ENCODE measurements at regions not wholly inside any gene's neighbourhood (a gene's known extent, or its start where the extent isn't known, plus 50 kb on each side); places are given as distances from the start of the nearest gene placed in this dataset.

GRCh38 chr5:135761746-135762145 lies 72.7 kb upstream of the SLC25A48 start:
- peak overlapping the region; percentile 25; the same call in 1 of the 2 replicates for H4K8ac ChIP-seq (ENCODE audit: extremely low read depth, insufficient read depth, low read length)
- no peak overlapping the region for H3K18ac ChIP-seq (ENCODE audit: extremely low read depth, low read length)
- CTCF ChIA-PET (ENCODE audit: partially characterized antibody): no interaction called here
- H3K4me2 ChIP-seq (ENCODE audit: insufficient read depth in 1 of 2, low read depth in 2 of 2, low read length in 2 of 2): no peak overlapping the region
- H2BK15ac ChIP-seq (ENCODE audit: low read length): no peak overlapping the region
- no peak overlapping the region for H4K5ac ChIP-seq (ENCODE audit: insufficient read length, low read depth, low read length)
- H2BK20ac ChIP-seq (ENCODE audit: low read length): no peak overlapping the region
- POLR2A ChIA-PET (ENCODE audit: partially characterized antibody): no interaction called here
- no peak overlapping the region for H3K4ac ChIP-seq (replicated peaks; ENCODE audit: insufficient read length, low read depth, low read length)
- H2BK5ac ChIP-seq (ENCODE audit: low read depth, low read length): no peak overlapping the region
- H3K23me2 ChIP-seq (ENCODE audit: low read depth, low read length): peaks cover 5% of the 10 kb centered on the region; the same call in 1 of the 2 replicates
- 66% methylated on average over 6 of the region's 6 CpGs; no CpG with 5 or more reads in 1 of the 2 experiments for WGBS, 2 experiments (ENCODE audit: extremely low coverage in 1 of 2, insufficient coverage in 1 of 2, insufficient read length in 1 of 2, insufficient replicate concordance in 2 of 2, low coverage in 1 of 2, low lambda C conversion rate in 2 of 2, missing lambda C conversion rate in 1 of 2)
- no peak for DNase-seq (ENCODE audit: low read depth in 1 of 2, low spot score in 2 of 2)
- no peaks in the 10 kb centered on the region for H3K4me1 ChIP-seq (replicated peaks in 1 of 4; ENCODE audit: control insufficient read depth in 3 of 4, insufficient read depth in 4 of 4, low read length in 3 of 4)
- no peaks in the 10 kb centered on the region for H3K9me3 ChIP-seq (ENCODE audit: insufficient read depth in 2 of 2, low read depth in 1 of 2, low read length in 1 of 2)
- H3K14ac ChIP-seq (ENCODE audit: insufficient read length): no peak overlapping the region
- no peak overlapping the region for H2AK5ac ChIP-seq (ENCODE audit: low read depth, low read length)
- no peaks in the 10 kb centered on the region for H3K79me1 ChIP-seq (ENCODE audit: low read depth, low read length)
- H4K91ac ChIP-seq (replicated peaks; ENCODE audit: insufficient read length, low read length): no peak overlapping the region
- no peak overlapping the region for H3K56ac ChIP-seq (replicated peaks; ENCODE audit: insufficient read length, low read depth, low read length)
- H3K4me3 ChIP-seq (ENCODE audit: extremely low read depth in 1 of 4, insufficient read depth in 2 of 4, low read depth in 3 of 4, low read length in 4 of 4): no peak overlapping the region
- no peak overlapping the region for H2BK120ac ChIP-seq (replicated peaks; ENCODE audit: low read depth, low read length)
- H3K27me3 ChIP-seq (replicated peaks in 1 of 4; ENCODE audit: control insufficient read depth in 3 of 4, extremely low read depth in 1 of 4, insufficient read depth in 3 of 4, low read length in 3 of 4): peaks cover 0 to 2% (median 0%) of the 10 kb centered on the region in 4 experiments; a peak in 1 of 7 replicates
- FAIRE-seq: no peak
- H4K20me1 ChIP-seq (replicated peaks in 1 of 2; ENCODE audit: control insufficient read depth in 1 of 2, insufficient read depth in 2 of 2, low read length in 2 of 2): no peaks in the 10 kb centered on the region
- H3K27ac ChIP-seq (ENCODE audit: low read depth, low read length): no peak overlapping the region
- no peak overlapping the region for H3K23ac ChIP-seq (ENCODE audit: insufficient read length)
- H3K9ac ChIP-seq (replicated peaks in 1 of 4; ENCODE audit: extremely low read depth in 1 of 4, low read depth in 3 of 4, low read length in 3 of 4): no peak overlapping the region
- H2AFZ ChIP-seq (ENCODE audit: low read length): no peak overlapping the region
- H3K79me2 ChIP-seq (ENCODE audit: control insufficient read depth in 1 of 2, insufficient read depth in 2 of 2, low read length in 2 of 2): no peaks in the 10 kb centered on the region
- no peaks in the 10 kb centered on the region; a peak in 1 of 8 replicates for H3K36me3 ChIP-seq (ENCODE audit: control insufficient read depth in 2 of 4, insufficient read depth in 4 of 4, low read length in 3 of 4)
- H2BK12ac ChIP-seq (ENCODE audit: low read depth, low read length): no peak overlapping the region
- no peak for TF ChIP-seq MAX (IDR thresholded peaks at IDR 0.05)
- TF ChIP-seq CBX5 (IDR thresholded peaks at IDR 0.05; ENCODE audit: low read depth, low read length): no peak
- no peak for TF ChIP-seq CREB1 (IDR thresholded peaks at IDR 0.05)
- TF ChIP-seq JUND (IDR thresholded peaks at IDR 0.05; ENCODE audit: low read length): no peak
- TF ChIP-seq MAFK (IDR thresholded peaks at IDR 0.05; ENCODE audit: low read depth, low read length): no peak
- no peak for TF ChIP-seq SP2 (IDR thresholded peaks at IDR 0.05; ENCODE audit: low read length)
- TF ChIP-seq USF2 (IDR thresholded peaks at IDR 0.05; ENCODE audit: low read length): no peak
- TF ChIP-seq CBX8 (IDR thresholded peaks at IDR 0.05; ENCODE audit: borderline replicate concordance, low read depth, low read length): no peak
- TF ChIP-seq RFX5 (IDR thresholded peaks at IDR 0.05; ENCODE audit: borderline replicate concordance, low read depth, low read length): no peak
- TF ChIP-seq SIRT6 (IDR thresholded peaks at IDR 0.05; ENCODE audit: low read length): no peak
- TF ChIP-seq CHD2 (IDR thresholded peaks at IDR 0.05; ENCODE audit: low read length): no peak
- TF ChIP-seq TAF1 (IDR thresholded peaks at IDR 0.05; ENCODE audit: low read depth, low read length): no peak
- TF ChIP-seq GTF2F1 (IDR thresholded peaks at IDR 0.05; ENCODE audit: borderline replicate concordance, low read depth, low read length): no peak
- no peak for TF ChIP-seq CHD1 (IDR thresholded peaks at IDR 0.05; ENCODE audit: low read depth, low read length)
- TF ChIP-seq BACH1 (IDR thresholded peaks at IDR 0.05; ENCODE audit: low read length): no peak

Measured in H1 (cell line).